ENCODE measurements at regions not wholly inside any gene's neighbourhood (a gene's known extent, or its start where the extent isn't known, plus 50 kb on each side); places are given as distances from the start of the nearest gene placed in this dataset.

GRCh38 chr21:20627594-20627993 is 370.6 kb upstream of the NCAM2 start:
- H3K4me3 Mint-ChIP-seq: no peak overlapping the region
- DNase-seq (ENCODE audit: low spot score in 2 of 2, unreplicated experiment in 2 of 2): no peak

GRCh38 chr21:20631633-20632032 is 366.6 kb upstream of the NCAM2 start:
- H3K27ac Mint-ChIP-seq: no peak overlapping the region

More at GRCh38 chr21:20627594-20627993, 370.6 kb upstream of the NCAM2 start:
- no peak for TF ChIP-seq CTCF (IDR thresholded peaks at IDR 0.05; ENCODE audit: unreplicated experiment)
- H3K4me1 Mint-ChIP-seq: no peaks in the 10 kb centered on the region
- no peaks in the 10 kb centered on the region for H3K36me3 Mint-ChIP-seq
- H3K9me3 Mint-ChIP-seq: peaks cover 10% of the 10 kb centered on the region
- no peaks in the 10 kb centered on the region for H3K27me3 Mint-ChIP-seq (ENCODE audit: low read depth)
- no peak overlapping the region for H3K27ac Mint-ChIP-seq

GRCh38 chr21:20639026-20639425 is 359.2 kb upstream of the NCAM2 start:
- no peak for DNase-seq (ENCODE audit: low spot score in 2 of 2, unreplicated experiment in 2 of 2)
- no peaks in the 10 kb centered on the region for H3K36me3 Mint-ChIP-seq
- no peaks in the 10 kb centered on the region for H3K9me3 Mint-ChIP-seq
- TF ChIP-seq CTCF (IDR thresholded peaks at IDR 0.05; ENCODE audit: unreplicated experiment): no peak
- no peaks in the 10 kb centered on the region for H3K4me1 Mint-ChIP-seq
- no peak overlapping the region for H3K27ac Mint-ChIP-seq
- H3K27me3 Mint-ChIP-seq (ENCODE audit: low read depth): no peaks in the 10 kb centered on the region
- H3K4me3 Mint-ChIP-seq: no peak overlapping the region

More at GRCh38 chr21:20631633-20632032, 366.6 kb upstream of the NCAM2 start:
- Mint-ChIP-seq H3K36me3 (no peaks in the 10 kb centered on the region), H3K9me3 (no peaks in the 10 kb centered on the region), H3K4me3 (no peak overlapping the region), H3K4me1 (no peaks in the 10 kb centered on the region), H3K27me3 (ENCODE audit: low read depth) (no peaks in the 10 kb centered on the region)
- no peak for DNase-seq (ENCODE audit: low spot score in 2 of 2, unreplicated experiment in 2 of 2)
- TF ChIP-seq CTCF (IDR thresholded peaks at IDR 0.05; ENCODE audit: unreplicated experiment): no peak

- H3K27ac Mint-ChIP-seq: no peak overlapping the region
- no peaks in the 10 kb centered on the region for H3K27me3 Mint-ChIP-seq (ENCODE audit: low read depth)
- H3K4me1 Mint-ChIP-seq: no peaks in the 10 kb centered on the region
- DNase-seq (ENCODE audit: low spot score in 2 of 2, unreplicated experiment in 2 of 2): no peak
- no peaks in the 10 kb centered on the region for H3K36me3 Mint-ChIP-seq
- H3K4me3 Mint-ChIP-seq: no peak overlapping the region
- H3K9me3 Mint-ChIP-seq: no peaks in the 10 kb centered on the region
- TF ChIP-seq CTCF (IDR thresholded peaks at IDR 0.05; ENCODE audit: unreplicated experiment): no peak
Measured at GRCh38 chr21:20641241-20641640, 357.0 kb upstream of the NCAM2 start.

GRCh38 chr21:20642681-20643080 is 355.5 kb upstream of the NCAM2 start:
- no peaks in the 10 kb centered on the region for H3K36me3 Mint-ChIP-seq
- H3K27me3 Mint-ChIP-seq (ENCODE audit: low read depth): no peaks in the 10 kb centered on the region
- H3K4me3 Mint-ChIP-seq: no peak overlapping the region
- no peak overlapping the region for H3K27ac Mint-ChIP-seq
- no peaks in the 10 kb centered on the region for H3K9me3 Mint-ChIP-seq
- no peak for TF ChIP-seq CTCF (IDR thresholded peaks at IDR 0.05; ENCODE audit: unreplicated experiment)
- H3K4me1 Mint-ChIP-seq: no peaks in the 10 kb centered on the region
- no peak for DNase-seq (ENCODE audit: low spot score in 2 of 2, unreplicated experiment in 2 of 2)

- TF ChIP-seq CTCF (IDR thresholded peaks at IDR 0.05; ENCODE audit: unreplicated experiment): no peak
- Mint-ChIP-seq H3K4me3 (no peak overlapping the region), H3K4me1 (no peaks in the 10 kb centered on the region), H3K36me3 (no peaks in the 10 kb centered on the region), H3K27me3 (ENCODE audit: low read depth) (no peaks in the 10 kb centered on the region), H3K9me3 (peaks cover 4% of the 10 kb centered on the region), H3K27ac (no peak overlapping the region)
- DNase-seq (ENCODE audit: low spot score in 2 of 2, unreplicated experiment in 2 of 2): no peak
Measured at GRCh38 chr21:20644552-20644951, 353.7 kb upstream of the NCAM2 start.

Measured in mesothelial cell of epicardium (in vitro differentiated cells).